Mesendoderm (in vitro differentiated cells): ENCODE measurements at regions not wholly inside any gene's neighbourhood (a gene's known extent, or its start where the extent isn't known, plus 50 kb on each side); places are given as distances from the start of the nearest gene placed in this dataset. TPM values are rescaled to one million over a fixed set of nuclear protein-coding genes. Genes with fewer than 3 reads are reported as not detected.

ENCODE experiments used
- DNase-seq: peaks from one replicate; pipeline ENCODE4 v3.0.0; 2013
- H2AK5ac ChIP-seq: 2 replicates; pipeline ENCODE4 v1.6.1; 2013; ENCODE audit warnings: low read length, inconsistent platforms
- H2BK120ac ChIP-seq: 2 replicates; pipeline ENCODE4 v1.6.1; 2013; ENCODE audit warnings: low read depth, mild to moderate bottlenecking, low read length, moderate library complexity, mixed read lengths
- H2BK15ac ChIP-seq: replicated peaks from 2 replicates; pipeline ENCODE4 v1.6.1; 2013; ENCODE audit warnings: low read depth, mild to moderate bottlenecking, moderate library complexity
- H2BK5ac ChIP-seq: 2 replicates; pipeline ENCODE4 v1.6.1; 2013; ENCODE audit warnings: low read length, inconsistent platforms
- H3K18ac ChIP-seq: 2 replicates; pipeline ENCODE4 v1.6.1; 2013; ENCODE audit warnings: mild to moderate bottlenecking, low read length, mixed read lengths
- H3K23ac ChIP-seq: one replicate; pipeline ENCODE4 v1.6.1; 2013; ENCODE audit warnings: low read length
- H3K27ac ChIP-seq: 2 replicates; pipeline ENCODE4 v1.5.1; 2013; ENCODE audit warnings: low read depth, mild to moderate bottlenecking, inconsistent platforms, low read length, moderate library complexity
- H3K27me3 ChIP-seq: 2 replicates; pipeline ENCODE4 v1.6.1; 2013; ENCODE audit warnings: low read length, control low read depth, mild to moderate bottlenecking, inconsistent platforms; ENCODE audit not compliant: insufficient read depth, poor library complexity
- H3K36me3 ChIP-seq: 2 replicates; pipeline ENCODE4 v1.6.1; 2013; ENCODE audit warnings: low read length, inconsistent platforms; ENCODE audit not compliant: control insufficient read depth, insufficient read depth
- H3K4ac ChIP-seq: one replicate; pipeline ENCODE4 v1.6.1; 2013; ENCODE audit warnings: low read depth, mild to moderate bottlenecking, low read length, moderate library complexity
- H3K4me1 ChIP-seq: 2 replicates; pipeline ENCODE4 v1.6.1; 2013; ENCODE audit warnings: low read depth, low read length, inconsistent platforms; ENCODE audit not compliant: control insufficient read depth
- H3K4me2 ChIP-seq: 2 replicates; pipeline ENCODE4 v1.6.1; 2013; ENCODE audit warnings: low read length
- H3K4me3 ChIP-seq: 2 replicates; pipeline ENCODE4 v1.5.1; 2013; ENCODE audit warnings: mild to moderate bottlenecking, low read length
- H3K56ac ChIP-seq: one replicate; pipeline ENCODE4 v1.6.1; 2013; ENCODE audit warnings: low read length
- H3K79me1 ChIP-seq: 2 replicates; pipeline ENCODE4 v1.6.1; 2013; ENCODE audit warnings: low read length, inconsistent platforms
- H3K79me2 ChIP-seq: 2 replicates; pipeline ENCODE4 v1.6.1; 2013; ENCODE audit warnings: mild to moderate bottlenecking, low read length; ENCODE audit not compliant: control insufficient read depth, insufficient read depth
- H3K9ac ChIP-seq: 2 replicates; pipeline ENCODE4 v1.6.1; 2013; ENCODE audit warnings: low read length, inconsistent platforms
- H4K5ac ChIP-seq: one replicate; pipeline ENCODE4 v1.6.1; 2013; ENCODE audit warnings: low read length
- H4K8ac ChIP-seq: one replicate; pipeline ENCODE4 v1.6.1; 2013; ENCODE audit warnings: low read depth, mild to moderate bottlenecking, control low read depth, low read length, moderate library complexity
- WGBS: extraction: QIAGEN DNeasy Blood & Tissue Kit; methylation state at CpG from one replicate; pipeline ENCODE4 v1.1.7; 2013; ENCODE audit warnings: low lambda C conversion rate, missing lambda C conversion rate; ENCODE audit not compliant: insufficient coverage; ENCODE audit errors: extremely low coverage; 5-methylcytosine and 5-hydroxymethylcytosine counted together
- small RNA-seq: library from polyadenylated mRNA; stranded (forward); fragments of <200 nt; extraction: miRNeasy Mini kit (QIAGEN cat#:217004); gene quantifications from one replicate; pipeline ENCODE3, GENCODE V24; 2013; ENCODE audit not compliant: insufficient read depth

DNA sequence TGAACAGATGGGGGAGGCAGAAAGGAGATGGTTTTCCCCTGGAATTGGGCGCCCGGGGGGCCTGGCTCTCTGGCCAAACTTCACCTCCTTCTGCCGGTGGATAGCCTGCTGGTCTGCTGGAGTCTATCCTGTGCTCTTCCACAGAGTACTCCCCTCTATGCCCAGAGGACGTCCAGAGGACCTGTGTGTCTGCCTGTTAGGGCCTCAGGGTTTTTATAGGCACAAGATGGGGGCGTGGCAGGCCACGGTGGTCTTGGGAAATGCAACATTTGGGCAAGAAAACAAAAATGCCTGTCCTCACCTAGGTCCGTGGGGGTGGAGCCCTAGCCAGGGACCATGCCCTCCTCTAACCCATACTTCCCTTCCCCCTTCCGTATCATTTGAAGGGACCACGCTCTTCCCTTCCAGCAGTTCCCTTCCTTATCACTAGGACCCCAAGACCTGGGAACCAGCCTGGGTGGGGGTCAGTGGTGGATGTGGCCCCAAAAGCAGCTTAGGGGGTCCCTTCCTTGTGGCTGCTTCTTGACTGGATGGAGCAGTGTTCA is 53.6 kb upstream of the ZNF337 start:
- no CpG with 5 or more reads among the region's 9 CpGs for WGBS

GRCh38 chr20:25749649-25750048 is 53.0 kb upstream of the ZNF337 start:
- Histone ChIP-seq H2BK5ac (no peak overlapping the region), H4K8ac (no peak overlapping the region), H2BK15ac (no peak overlapping the region), H3K4ac (no peak overlapping the region), H3K56ac (no peak overlapping the region), H3K4me3 (no peak overlapping the region), H4K5ac (no peak overlapping the region), H3K23ac (no peak overlapping the region), H3K79me2 (no peaks in the 10 kb centered on the region), H3K9ac (no peak overlapping the region), H3K79me1 (no peaks in the 10 kb centered on the region), H3K18ac (no peak overlapping the region), H2BK120ac (no peak overlapping the region), H3K4me1 (no peaks in the 10 kb centered on the region), H3K36me3 (no peaks in the 10 kb centered on the region), H2AK5ac (no peak overlapping the region), H3K27me3 (no peaks in the 10 kb centered on the region), H3K27ac (no peak overlapping the region), H3K4me2 (no peak overlapping the region)
- DNase-seq, result no peak
- WGBS, result no CpG with 5 or more reads among the region's 4 CpGs

More for the DNA sequence above, 53.6 kb upstream of the ZNF337 start:
- Histone ChIP-seq H3K4me1 (no peaks in the 10 kb centered on the region), H3K79me1 (no peaks in the 10 kb centered on the region), H4K8ac (no peak overlapping the region), H2BK5ac (no peak overlapping the region), H3K4me3 (no peak overlapping the region), H4K5ac (no peak overlapping the region), H3K4me2 (no peak overlapping the region), H3K27me3 (no peaks in the 10 kb centered on the region), H2AK5ac (no peak overlapping the region), H3K36me3 (no peaks in the 10 kb centered on the region), H3K79me2 (no peaks in the 10 kb centered on the region), H3K23ac (no peak overlapping the region), H2BK120ac (no peak overlapping the region), H3K18ac (no peak overlapping the region), H3K9ac (no peak overlapping the region), H2BK15ac (no peak overlapping the region), H3K27ac (no peak overlapping the region), H3K4ac (no peak overlapping the region), H3K56ac (no peak overlapping the region)
- no peak for DNase-seq

Small RNA genes lying in the stretch of these regions (small RNA-seq; reads per million reads assigned to genes)
- gene CFTRP1, result not detected
